H1 (cell line): ENCODE measurements at regions not wholly inside any gene's neighbourhood (a gene's known extent, or its start where the extent isn't known, plus 50 kb on each side); places are given as distances from the start of the nearest gene placed in this dataset.

Experiments used
- CTCF ChIA-PET: fragments of 300-600 bp; sonication (Branson Sonifier 250); formaldehyde crosslinking; loops from one replicate; lab custom pipeline; 2021; ENCODE audit not compliant: partially characterized antibody; lab: Charles Lee
- POLR2A ChIA-PET: fragments of 300-600 bp; sonication (Branson Sonifier 250); formaldehyde crosslinking; loops from one replicate; lab custom pipeline; 2021; ENCODE audit warnings: inconsistent platforms; ENCODE audit not compliant: partially characterized antibody; lab: Charles Lee
- DNase-seq, 2 experiments: peaks; one replicate each; pipeline versions ENCODE4 v3.0.0 to v3.0.0-alpha.2; 2010 to 2022; ENCODE audit warnings: low spot score in 2 of 2, low read depth in 1 of 2, mixed read lengths in 1 of 2
- FAIRE-seq: peaks from 2 replicates; lab custom pipeline; 2011; peaks lifted over from hg19 to GRCh38; lab: Jason Lieb, UNC
- H2AFZ ChIP-seq: 2 replicates; pipeline ENCODE4 v1.8.1; 2012; ENCODE audit warnings: low read length, inconsistent platforms
- H2AK5ac ChIP-seq: 2 replicates; pipeline ENCODE4 v1.6.1; 2013; ENCODE audit warnings: low read depth, low read length
- H2BK120ac ChIP-seq: replicated peaks from 2 replicates; pipeline ENCODE3; 2013; ENCODE audit warnings: low read depth, low read length, inconsistent platforms
- H2BK12ac ChIP-seq: 2 replicates; pipeline ENCODE4 v1.6.1; 2013; ENCODE audit warnings: low read depth, low read length
- H2BK15ac ChIP-seq: 2 replicates; pipeline ENCODE4 v1.6.1; 2013; ENCODE audit warnings: low read length
- H2BK20ac ChIP-seq: 2 replicates; pipeline ENCODE4 v1.6.1; 2013; ENCODE audit warnings: low read length
- H2BK5ac ChIP-seq: 2 replicates; pipeline ENCODE4 v1.6.1; 2013; ENCODE audit warnings: low read depth, low read length
- H3K14ac ChIP-seq: 2 replicates; pipeline ENCODE4 v1.6.1; 2013; ENCODE audit warnings: inconsistent platforms; ENCODE audit not compliant: insufficient read length
- H3K18ac ChIP-seq: 2 replicates; pipeline ENCODE4 v1.6.1; 2013; ENCODE audit warnings: low read length; ENCODE audit errors: extremely low read depth
- H3K23ac ChIP-seq: 2 replicates; pipeline ENCODE4 v1.6.1; 2013; ENCODE audit warnings: inconsistent platforms; ENCODE audit not compliant: insufficient read length
- H3K23me2 ChIP-seq: 2 replicates; pipeline ENCODE4 v1.6.1; 2013; ENCODE audit warnings: low read depth, low read length
- H3K27ac ChIP-seq: 2 replicates; pipeline ENCODE4 v1.6.1; 2011; ENCODE audit warnings: low read depth, low read length, inconsistent platforms
- H3K27me3 ChIP-seq, 4 experiments: replicated peaks in 1 of 4; 1 replicate in 1 of 4; 2 replicates in 3 of 4; pipeline versions ENCODE4 v1.6.1 to v1.8.1; 2011 to 2013; ENCODE audit warnings: low read length in 3 of 4, mild to moderate bottlenecking in 3 of 4, inconsistent platforms in 2 of 4, mixed read lengths in 2 of 4, moderate library complexity in 1 of 4; ENCODE audit not compliant: control insufficient read depth in 3 of 4, insufficient read depth in 3 of 4; ENCODE audit errors: extremely low read depth in 1 of 4
- H3K36me3 ChIP-seq, 4 experiments: 2 replicates each; pipeline versions ENCODE4 v1.6.1 to v1.8.1; 2011 to 2013; ENCODE audit warnings: mild to moderate bottlenecking in 4 of 4, low read length in 3 of 4, moderate library complexity in 2 of 4, control low read depth in 1 of 4, inconsistent platforms in 1 of 4; ENCODE audit not compliant: insufficient read depth in 4 of 4, control insufficient read depth in 2 of 4
- H3K4ac ChIP-seq: replicated peaks from 2 replicates; pipeline ENCODE3; 2013; ENCODE audit warnings: low read length, low read depth, mixed read lengths, inconsistent platforms; ENCODE audit not compliant: insufficient read length
- H3K4me1 ChIP-seq, 4 experiments: replicated peaks in 1 of 4; 1 replicate in 1 of 4; 2 replicates in 3 of 4; pipeline versions ENCODE4 v1.6.1 to v1.8.1; 2011 to 2013; ENCODE audit warnings: low read length in 3 of 4, inconsistent platforms in 2 of 4, mixed read lengths in 1 of 4; ENCODE audit not compliant: insufficient read depth in 4 of 4, control insufficient read depth in 3 of 4
- H3K4me2 ChIP-seq, 2 experiments: 2 replicates each; pipeline versions ENCODE4 v1.6.1 to v1.8.1; 2011 to 2013; ENCODE audit warnings: low read depth in 2 of 2, low read length in 2 of 2, control low read depth in 1 of 2, inconsistent platforms in 1 of 2, mild to moderate bottlenecking in 1 of 2; ENCODE audit not compliant: insufficient read depth in 1 of 2
- H3K4me3 ChIP-seq, 4 experiments: fragments of 200-600, 300-600 bp in 1 of 4; sonication (generic), shearing (Covaris generic), sonication (Bioruptor Twin) in 1 of 4; 2 replicates each; pipeline versions ENCODE4 v1.5.1 to v1.8.1; 2011 to 2016; ENCODE audit warnings: low read length in 4 of 4, low read depth in 3 of 4, control low read depth in 2 of 4, inconsistent platforms in 2 of 4, mild to moderate bottlenecking in 2 of 4, mixed read lengths in 1 of 4, moderate library complexity in 1 of 4; ENCODE audit not compliant: insufficient read depth in 2 of 4; ENCODE audit errors: extremely low read depth in 1 of 4
- H3K56ac ChIP-seq: replicated peaks from 2 replicates; pipeline ENCODE3; 2013; ENCODE audit warnings: low read depth, mild to moderate bottlenecking, mixed read lengths, low read length, inconsistent platforms; ENCODE audit not compliant: insufficient read length
- H3K79me1 ChIP-seq: 2 replicates; pipeline ENCODE4 v1.6.1; 2013; ENCODE audit warnings: low read depth, low read length, control low read depth
- H3K79me2 ChIP-seq, 2 experiments: 2 replicates each; pipeline versions ENCODE4 v1.6.1 to v1.8.1; 2012 to 2013; ENCODE audit warnings: low read length in 2 of 2, mild to moderate bottlenecking in 2 of 2, inconsistent platforms in 1 of 2; ENCODE audit not compliant: insufficient read depth in 2 of 2, control insufficient read depth in 1 of 2
- H3K9ac ChIP-seq, 4 experiments: replicated peaks in 1 of 4; 1 replicate in 1 of 4; 2 replicates in 3 of 4; pipeline versions ENCODE4 v1.6.1 to v1.8.1; 2011 to 2013; ENCODE audit warnings: low read depth in 3 of 4, low read length in 3 of 4, control low read depth in 2 of 4, mild to moderate bottlenecking in 2 of 4, moderate library complexity in 2 of 4, inconsistent platforms in 1 of 4; ENCODE audit errors: extremely low read depth in 1 of 4
- H3K9me3 ChIP-seq, 2 experiments: 2 replicates each; pipeline versions ENCODE4 v1.6.1 to v1.8.1; 2012 to 2013; ENCODE audit warnings: mild to moderate bottlenecking in 2 of 2, moderate library complexity in 2 of 2, control low read depth in 1 of 2, inconsistent platforms in 1 of 2, low read depth in 1 of 2, low read length in 1 of 2, mixed read lengths in 1 of 2; ENCODE audit not compliant: insufficient read depth in 2 of 2
- H4K20me1 ChIP-seq, 2 experiments: replicated peaks in 1 of 2; 2 replicates each; pipeline versions ENCODE3 to v1.8.1; 2011 to 2013; ENCODE audit warnings: inconsistent platforms in 2 of 2, low read length in 2 of 2, mild to moderate bottlenecking in 1 of 2; ENCODE audit not compliant: insufficient read depth in 2 of 2, control insufficient read depth in 1 of 2
- H4K5ac ChIP-seq: 2 replicates; pipeline ENCODE4 v1.6.1; 2013; ENCODE audit warnings: low read length, low read depth, mixed read lengths, inconsistent platforms; ENCODE audit not compliant: insufficient read length
- H4K8ac ChIP-seq: 2 replicates; pipeline ENCODE4 v1.8.0; 2013; ENCODE audit warnings: mild to moderate bottlenecking, moderate library complexity, low read length, inconsistent platforms; ENCODE audit not compliant: insufficient read depth; ENCODE audit errors: extremely low read depth
- H4K91ac ChIP-seq: replicated peaks from 2 replicates; pipeline ENCODE3; 2013; ENCODE audit warnings: low read length, mixed read lengths, inconsistent platforms; ENCODE audit not compliant: insufficient read length
- ASH2L ChIP-seq: fragments of 200-600, 300-600 bp; sonication (generic); IDR thresholded peaks from one replicate; pipeline ENCODE4 v1.7.1; 2017; ENCODE audit warnings: low read length
- MAFK ChIP-seq: IDR thresholded peaks from 2 replicates; pipeline ENCODE4 v1.6.1; 2012; ENCODE audit warnings: low read depth, mild to moderate bottlenecking, improper control_type of control experiment, low read length
- WGBS, 2 experiments: shearing (Covaris generic) in 1 of 2; methylation state at CpG; one replicate each; pipeline versions ENCODE4 v1.1.6 to v1.1.7; 2013 to 2015; ENCODE audit warnings: low lambda C conversion rate in 2 of 2, mixed read lengths in 2 of 2, inconsistent platforms in 1 of 2, low coverage in 1 of 2, missing lambda C conversion rate in 1 of 2; ENCODE audit not compliant: insufficient replicate concordance in 2 of 2, insufficient coverage in 1 of 2, insufficient read length in 1 of 2; ENCODE audit errors: extremely low coverage in 1 of 2, missing lambda C conversion rate in 1 of 2; 5-methylcytosine and 5-hydroxymethylcytosine counted together

DNA sequence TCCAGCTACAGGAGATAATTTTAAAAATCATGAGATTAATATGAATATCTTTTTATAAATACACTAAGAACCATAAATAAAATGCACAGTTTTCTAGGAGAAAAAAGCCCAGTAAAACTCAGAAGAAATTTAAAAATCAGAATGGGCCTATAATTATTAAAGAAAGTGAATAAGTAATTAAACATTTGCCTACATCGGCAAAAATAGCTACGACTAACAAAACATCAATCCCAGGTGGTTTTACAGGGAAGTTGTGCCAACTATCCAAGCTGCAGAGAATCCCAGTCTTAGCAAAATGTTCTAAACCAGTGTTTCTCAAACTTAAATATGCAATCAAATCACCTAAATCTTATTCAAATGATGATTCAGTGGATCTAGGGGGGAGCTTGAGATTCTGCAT lies 180.0 kb downstream of the TRIM29 start:
- H3K4me1 ChIP-seq: no peaks in the 10 kb centered on the region
- POLR2A ChIA-PET: no interaction called here
- FAIRE-seq: no peak
- no peak overlapping the region for H2BK5ac ChIP-seq
- H4K5ac ChIP-seq: no peak overlapping the region
- no peak overlapping the region for H3K4ac ChIP-seq
- no peak overlapping the region for H2BK15ac ChIP-seq
- no peak for TF ChIP-seq ASH2L
- peak; percentile 56; the same call in 1 of the 2 replicates for TF ChIP-seq MAFK
- no peak overlapping the region for H3K4me2 ChIP-seq
- no peak overlapping the region for H3K56ac ChIP-seq
- H3K79me1 ChIP-seq: no peaks in the 10 kb centered on the region
- H2AK5ac ChIP-seq: no peak overlapping the region
- H4K8ac ChIP-seq: no peak overlapping the region
- no peak overlapping the region for H4K91ac ChIP-seq
- no peak overlapping the region for H2AFZ ChIP-seq
- H2BK20ac ChIP-seq: no peak overlapping the region
- H3K14ac ChIP-seq: no peak overlapping the region
- no peaks in the 10 kb centered on the region for H3K79me2 ChIP-seq
- no peak overlapping the region for H3K23ac ChIP-seq
- CTCF ChIA-PET: interaction anchor here (0.9 to 1.8 kb wide), 6 partner anchors 10 to 150 kb away, joined by 3 to 6 read pairs (median 5); no protein-coding TSS in a partner anchor
- H2BK120ac ChIP-seq: no peak overlapping the region
- no peaks in the 10 kb centered on the region for H3K36me3 ChIP-seq
- H2BK12ac ChIP-seq: no peak overlapping the region
- no peak overlapping the region for H3K9ac ChIP-seq
- no peak overlapping the region for H3K4me3 ChIP-seq
- no peaks in the 10 kb centered on the region for H3K27me3 ChIP-seq
- no peaks in the 10 kb centered on the region for H3K23me2 ChIP-seq
- no peak for DNase-seq
- H3K18ac ChIP-seq: no peak overlapping the region
- 96% methylated on average over 2 of the region's 2 CpGs; no CpG with 5 or more reads in 1 of the 2 experiments for WGBS, 2 experiments
- no peak overlapping the region for H3K27ac ChIP-seq
- no peaks in the 10 kb centered on the region for H3K9me3 ChIP-seq
- no peaks in the 10 kb centered on the region for H4K20me1 ChIP-seq
